ENCODE measurements at regions not wholly inside any gene's neighbourhood (a gene's known extent, or its start where the extent isn't known, plus 50 kb on each side); places are given as distances from the start of the nearest gene placed in this dataset.

DNA sequence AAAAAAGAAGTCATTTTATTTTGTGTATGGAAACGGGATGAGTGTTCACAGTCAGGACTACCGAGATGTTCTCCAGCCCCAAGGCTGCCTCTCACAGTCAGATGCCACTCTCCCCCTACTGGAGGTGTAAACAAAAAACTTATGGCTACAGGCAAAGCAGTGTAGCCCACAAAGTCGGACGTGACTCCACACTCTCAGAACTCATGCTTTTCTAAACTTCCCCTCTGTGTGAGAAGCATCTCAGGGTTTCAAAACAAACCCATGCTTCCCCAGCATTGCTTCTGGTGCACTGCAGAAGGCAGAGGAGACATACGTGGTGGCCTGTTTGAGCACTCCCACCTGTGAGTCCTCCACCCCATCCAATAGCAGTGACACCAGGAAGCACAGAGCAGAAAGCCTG lies 580.3 kb downstream of the BNC2 start:
- Mint-ChIP-seq H3K4me1 (peaks cover 10 to 12% of the 10 kb centered on the region in 2 experiments), H3K27ac (no peak overlapping the region), H3K27me3 (ENCODE audit: low read depth) (peaks cover 2% of the 10 kb centered on the region), H3K9me3 (peaks cover 0 to 4% of the 10 kb centered on the region in 2 experiments; a peak in 2 of 5 replicates), H3K4me3 (no peak overlapping the region), H3K36me3 (ENCODE audit: insufficient read depth in 1 of 3, low read depth in 3 of 3) (peaks cover 0 to 5% (median 0%) of the 10 kb centered on the region in 3 experiments; a peak in 2 of 7 replicates)
- no peak overlapping the region for H2BK5ac ChIP-seq (ENCODE audit: insufficient read length, low read length)
- H3K79me1 ChIP-seq (ENCODE audit: insufficient read depth, low read depth, low read length, poor library complexity, severe bottlenecking) = no peaks in the 10 kb centered on the region
- TF ChIP-seq, protein P1, sequence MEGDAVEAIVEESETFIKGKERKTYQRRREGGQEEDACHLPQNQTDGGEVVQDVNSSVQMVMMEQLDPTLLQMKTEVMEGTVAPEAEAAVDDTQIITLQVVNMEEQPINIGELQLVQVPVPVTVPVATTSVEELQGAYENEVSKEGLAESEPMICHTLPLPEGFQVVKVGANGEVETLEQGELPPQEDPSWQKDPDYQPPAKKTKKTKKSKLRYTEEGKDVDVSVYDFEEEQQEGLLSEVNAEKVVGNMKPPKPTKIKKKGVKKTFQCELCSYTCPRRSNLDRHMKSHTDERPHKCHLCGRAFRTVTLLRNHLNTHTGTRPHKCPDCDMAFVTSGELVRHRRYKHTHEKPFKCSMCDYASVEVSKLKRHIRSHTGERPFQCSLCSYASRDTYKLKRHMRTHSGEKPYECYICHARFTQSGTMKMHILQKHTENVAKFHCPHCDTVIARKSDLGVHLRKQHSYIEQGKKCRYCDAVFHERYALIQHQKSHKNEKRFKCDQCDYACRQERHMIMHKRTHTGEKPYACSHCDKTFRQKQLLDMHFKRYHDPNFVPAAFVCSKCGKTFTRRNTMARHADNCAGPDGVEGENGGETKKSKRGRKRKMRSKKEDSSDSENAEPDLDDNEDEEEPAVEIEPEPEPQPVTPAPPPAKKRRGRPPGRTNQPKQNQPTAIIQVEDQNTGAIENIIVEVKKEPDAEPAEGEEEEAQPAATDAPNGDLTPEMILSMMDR (conservative IDR thresholded peaks at IDR 0.05) = peak; percentile 20; the same call in 1 of the 3 replicates
- no peak overlapping the region for H2BK120ac ChIP-seq (ENCODE audit: low read depth, low read length, poor library complexity, severe bottlenecking)
- no peak overlapping the region for H3K56ac ChIP-seq (ENCODE audit: insufficient read length, low read depth, low read length)
- H2AFZ ChIP-seq (ENCODE audit: low read length) = no peak overlapping the region
- H3T11ph ChIP-seq (ENCODE audit: low read length) = no peak overlapping the region
- H3K4me2 ChIP-seq (ENCODE audit: insufficient read depth, insufficient read length, low read length) = no peak overlapping the region
- H3K23ac ChIP-seq (ENCODE audit: insufficient read length, low read depth, low read length) = no peak overlapping the region
- H3K4ac ChIP-seq (ENCODE audit: low read depth, low read length) = no peak overlapping the region
- DNase-seq = peak; percentile 22
- H4K20me1 ChIP-seq (ENCODE audit: control insufficient read depth, insufficient read depth, insufficient read length) = no peaks in the 10 kb centered on the region
- H3K4me1 ChIP-seq (ENCODE audit: insufficient read depth, low read length) = no peaks in the 10 kb centered on the region
- H2BK12ac ChIP-seq (ENCODE audit: insufficient read length, low read depth, low read length) = no peak overlapping the region
- H3K23me2 ChIP-seq (ENCODE audit: insufficient read length, low read depth, low read length, poor library complexity, severe bottlenecking) = no peaks in the 10 kb centered on the region
- H3K9me3 ChIP-seq (ENCODE audit: control insufficient read depth, low read depth, low read length) = no peaks in the 10 kb centered on the region
- H2BK15ac ChIP-seq (ENCODE audit: low read depth, low read length) = no peak overlapping the region
- no peak overlapping the region for H2BK20ac ChIP-seq (ENCODE audit: low read depth, low read length, poor library complexity, severe bottlenecking)
- H4K91ac ChIP-seq (ENCODE audit: insufficient read length, low read depth, low read length) = no peak overlapping the region
- no peak overlapping the region for H3K18ac ChIP-seq (ENCODE audit: insufficient read length, low read depth, low read length)
- no peak overlapping the region for H4K5ac ChIP-seq (ENCODE audit: insufficient read length, low read depth, low read length)
- H3K27me3 ChIP-seq (ENCODE audit: insufficient read depth, low read length) = no peaks in the 10 kb centered on the region
- no peak overlapping the region for H2AK5ac ChIP-seq (ENCODE audit: insufficient read length, low read length)
- no peaks in the 10 kb centered on the region for H3K79me2 ChIP-seq (ENCODE audit: insufficient read depth, low read length)
- no CpG with 5 or more reads among the region's 5 CpGs for WGBS (ENCODE audit: extremely low coverage, insufficient read length, low lambda C conversion rate)
- no peak overlapping the region for H3K9ac ChIP-seq (ENCODE audit: extremely low read depth, insufficient read length, low read length)
- no peak overlapping the region for H4K8ac ChIP-seq (replicated peaks; ENCODE audit: insufficient read length, low read depth, low read length)
- H3K27ac ChIP-seq (ENCODE audit: insufficient read length, low read depth, low read length) = no peak overlapping the region
- no peak overlapping the region for H3K14ac ChIP-seq (ENCODE audit: insufficient read depth, low read length)
